Fibroblast of skin of left biceps (primary cell): ENCODE measurements at regions not wholly inside any gene's neighbourhood (a gene's known extent, or its start where the extent isn't known, plus 50 kb on each side); places are given as distances from the start of the nearest gene placed in this dataset.

Source experiments
- DNase-seq, 2 experiments: peaks; one replicate each; pipeline ENCODE4 v3.0.0-alpha.2; 2013; ENCODE audit warnings: low read depth in 2 of 2

- no peak for DNase-seq
Measured at GRCh38 chr3:157633241-157633640, 130.0 kb upstream of the VEPH1 start.

- no peak for DNase-seq
Measured at GRCh38 chr3:157632075-157632474, 128.9 kb upstream of the VEPH1 start.

- DNase-seq = peak; percentile 6 to 9
Measured at GRCh38 chr3:157631478-157631877, 128.3 kb upstream of the VEPH1 start.

GRCh38 chr3:157626817-157627216, 123.6 kb upstream of the VEPH1 start:
- no peak for DNase-seq

GRCh38 chr3:157624801-157625200, 121.6 kb upstream of the VEPH1 start:
- no peak for DNase-seq

GRCh38 chr3:157618886-157619285, 115.7 kb upstream of the VEPH1 start:
- DNase-seq = no peak

- DNase-seq = peak; percentile 62 to 65
Measured at GRCh38 chr3:157618075-157618760, 115.0 kb upstream of the VEPH1 start.

GRCh38 chr3:157614896-157615295, 111.7 kb upstream of the VEPH1 start:
- DNase-seq = no peak

GRCh38 chr3:157611536-157612076, 108.4 kb upstream of the VEPH1 start:
- DNase-seq = no peak

- DNase-seq = no peak
Measured at GRCh38 chr3:157610876-157611535, 107.8 kb upstream of the VEPH1 start.

- DNase-seq = no peak
Measured at GRCh38 chr3:157607826-157608405, 104.7 kb upstream of the VEPH1 start.

- no peak for DNase-seq
Measured at GRCh38 chr3:157606852-157607197, 103.6 kb upstream of the VEPH1 start.

GRCh38 chr3:157606011-157606851, 103.0 kb upstream of the VEPH1 start:
- DNase-seq = peak; percentile 42

GRCh38 chr3:157605356-157605755, 102.1 kb upstream of the VEPH1 start:
- DNase-seq = no peak

- DNase-seq = no peak
Measured at GRCh38 chr3:157602424-157602823, 99.2 kb upstream of the VEPH1 start.

- DNase-seq = no peak
Measured at GRCh38 chr3:157595259-157595658, 92.0 kb upstream of the VEPH1 start.

- DNase-seq = no peak
Measured at GRCh38 chr3:157594413-157594812, 91.2 kb upstream of the VEPH1 start.

GRCh38 chr3:157592769-157593168, 89.6 kb upstream of the VEPH1 start:
- no peak for DNase-seq

- no peak for DNase-seq
Measured at GRCh38 chr3:157590273-157590672, 87.1 kb upstream of the VEPH1 start.

GRCh38 chr3:157589211-157589610, 86.0 kb upstream of the VEPH1 start:
- DNase-seq = no peak

GRCh38 chr3:157588386-157589060, 85.3 kb upstream of the VEPH1 start:
- DNase-seq = no peak

- no peak for DNase-seq
Measured at GRCh38 chr3:157586293-157586692, 83.1 kb upstream of the VEPH1 start.
